Upper lobe of left lung (tissue), 6 donors: ENCODE measurements at regions not wholly inside any gene's neighbourhood (a gene's known extent, or its start where the extent isn't known, plus 50 kb on each side); places are given as distances from the start of the nearest gene placed in this dataset.

Experiments
- ATAC-seq, 2 donors: fragments of 200-7000 bp; cut with Tn5 transposase; one replicate each; pipeline ENCODE4 v1.9.1; 2022; ENCODE audit warnings: mild to moderate bottlenecking in 2 of 2, moderate library complexity in 2 of 2; ENCODE audit not compliant: low FRiP score in 2 of 2
- DNase-seq, 2 donors: peaks; one replicate each; pipeline ENCODE4 v3.0.0-alpha.2; 2019 to 2020
- H3K27ac ChIP-seq, 4 donors: fragments of 200-600 bp; sonication (generic); one replicate each; pipeline ENCODE4 v1.5.1; 2016 to 2019
- H3K27me3 ChIP-seq, 4 donors: fragments of 200-600 bp; sonication (generic); one replicate each; pipeline ENCODE4 v1.5.1; 2017 to 2019
- H3K36me3 ChIP-seq, 4 donors: fragments of 200-600 bp; sonication (generic); one replicate each; pipeline ENCODE4 v1.5.1; 2016 to 2019
- H3K4me1 ChIP-seq, 4 donors: fragments of 200-600 bp; sonication (generic); one replicate each; pipeline ENCODE4 v1.5.1; 2018 to 2019
- H3K4me3 ChIP-seq, 4 donors: fragments of 200-600 bp; sonication (generic); one replicate each; pipeline ENCODE4 v1.5.1; 2017 to 2019; ENCODE audit warnings: mild to moderate bottlenecking in 2 of 4, moderate library complexity in 1 of 4
- H3K9me3 ChIP-seq, 4 donors: fragments of 200-600 bp; sonication (generic); one replicate each; pipeline ENCODE4 v1.5.1; 2018 to 2019
- CTCF ChIP-seq, 6 experiments: fragments of 450-650 bp in 4 of 6; fragments of 200-600 bp in 2 of 6; sonication (generic) in 2 of 6; IDR thresholded peaks; one replicate each; pipeline ENCODE4 v1.5.1; 2016 to 2019; ENCODE audit warnings: antibody characterized with exemption in 6 of 6
- EP300 ChIP-seq, 4 donors: sonication (generic); formaldehyde crosslinking; IDR thresholded peaks; one replicate each; pipeline ENCODE4 v1.5.1; 2017; ENCODE audit warnings: antibody characterized with exemption in 4 of 4, control low read depth in 2 of 4
- POLR2A ChIP-seq, 4 donors: fragments of 450-650 bp; IDR thresholded peaks; one replicate each; pipeline ENCODE4 v1.5.1; 2016 to 2017; ENCODE audit warnings: antibody characterized with exemption in 4 of 4, mild to moderate bottlenecking in 2 of 4
- POLR2AphosphoS5 ChIP-seq, 2 donors: sonication (generic); formaldehyde crosslinking; IDR thresholded peaks; one replicate each; pipeline ENCODE4 v1.5.1; 2017; ENCODE audit warnings: antibody characterized with exemption in 2 of 2
- WGBS, 2 donors: methylation state at CpG; one replicate each; pipeline ENCODE4 v1.1.5; 2017 to 2018; 5-methylcytosine and 5-hydroxymethylcytosine counted together
- donor health status: DM: no; HTN: no; CAD: no; lungs with moderate emphysema.
- donor health status: DM: no; HTN: yes; CAD: no; lungs with severe emphysema.

DNA sequence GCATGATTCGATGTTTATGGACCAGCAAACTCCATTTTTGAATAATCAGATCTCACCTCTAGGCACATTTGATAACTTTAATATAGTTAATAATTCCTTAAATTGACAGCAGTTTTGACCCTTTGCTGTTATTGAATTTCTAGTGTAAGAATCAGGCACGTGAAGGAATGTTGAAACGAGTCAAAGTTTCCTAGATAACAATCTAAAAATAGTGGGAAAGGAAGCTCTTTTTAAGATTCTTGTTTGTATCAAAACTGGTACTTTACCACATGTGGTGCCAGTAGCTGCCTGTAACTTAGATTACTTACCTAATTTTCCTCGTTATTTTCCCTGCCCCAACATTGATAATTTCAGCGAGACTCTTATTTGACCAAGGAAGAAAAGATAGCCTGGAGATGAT, 757.8 kb upstream of the KCND2 start:
- no peaks in the 10 kb centered on the region for H3K4me1 ChIP-seq
- no peaks in the 10 kb centered on the region for H3K9me3 ChIP-seq
- no peaks in the 10 kb centered on the region for H3K36me3 ChIP-seq
- H3K27me3 ChIP-seq, result no peaks in the 10 kb centered on the region
- H3K27ac ChIP-seq, result no peak overlapping the region
- 47 to 51% methylated on average over 5 of the region's 5 CpGs for WGBS, 2 donors
- no peak for TF ChIP-seq POLR2A (IDR thresholded peaks at IDR 0.05)
- TF ChIP-seq EP300 (IDR thresholded peaks at IDR 0.05), result no peak
- TF ChIP-seq POLR2AphosphoS5 (IDR thresholded peaks at IDR 0.05), result no peak
- no peak for TF ChIP-seq CTCF (IDR thresholded peaks at IDR 0.05)
- no peak overlapping the region for H3K4me3 ChIP-seq
- ATAC-seq, result no peak
- no peak for DNase-seq

DNA sequence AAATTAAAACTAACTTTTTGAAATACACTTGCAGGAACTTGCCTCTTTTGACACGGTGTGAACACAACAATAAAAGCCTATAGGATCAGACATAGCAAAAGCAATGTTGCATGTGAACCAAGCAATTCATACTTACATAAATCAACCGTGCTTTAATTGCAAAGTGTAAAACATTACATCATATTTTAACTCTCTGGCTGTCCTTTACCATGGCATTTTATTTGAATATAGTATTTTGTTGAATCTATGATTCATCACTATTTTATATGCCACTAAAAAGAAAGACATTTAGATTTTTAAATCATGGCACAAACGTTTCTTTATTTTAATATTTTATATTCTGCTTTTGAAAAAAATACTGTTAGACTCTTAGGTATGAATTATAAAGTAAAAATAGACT, 757.0 kb upstream of the KCND2 start:
- Histone ChIP-seq H3K36me3 (no peaks in the 10 kb centered on the region), H3K4me1 (no peaks in the 10 kb centered on the region), H3K27ac (no peak overlapping the region), H3K27me3 (no peaks in the 10 kb centered on the region), H3K4me3 (no peak overlapping the region), H3K9me3 (no peaks in the 10 kb centered on the region)
- ATAC-seq (no peak), DNase-seq (no peak)
- 64 to 65% methylated on average over 3 of the region's 3 CpGs for WGBS, 2 donors
- no peak for TF ChIP-seq CTCF (IDR thresholded peaks at IDR 0.05)
- no peak for TF ChIP-seq POLR2AphosphoS5 (IDR thresholded peaks at IDR 0.05)
- TF ChIP-seq EP300 (IDR thresholded peaks at IDR 0.05), result no peak
- no peak for TF ChIP-seq POLR2A (IDR thresholded peaks at IDR 0.05)

GRCh38 chr7:119522263-119522662, 750.7 kb upstream of the KCND2 start:
- no peaks in the 10 kb centered on the region for H3K27me3 ChIP-seq
- DNase-seq, result no peak
- no peak overlapping the region for H3K27ac ChIP-seq
- no peaks in the 10 kb centered on the region for H3K9me3 ChIP-seq
- no peaks in the 10 kb centered on the region for H3K36me3 ChIP-seq
- TF ChIP-seq POLR2A (IDR thresholded peaks at IDR 0.05), result no peak
- no peak for TF ChIP-seq EP300 (IDR thresholded peaks at IDR 0.05)
- no peaks in the 10 kb centered on the region for H3K4me1 ChIP-seq
- H3K4me3 ChIP-seq, result no peak overlapping the region
- no peak for ATAC-seq
- WGBS, 2 donors, result 85 to 91% methylated on average over 1 of the region's 1 CpG

DNA sequence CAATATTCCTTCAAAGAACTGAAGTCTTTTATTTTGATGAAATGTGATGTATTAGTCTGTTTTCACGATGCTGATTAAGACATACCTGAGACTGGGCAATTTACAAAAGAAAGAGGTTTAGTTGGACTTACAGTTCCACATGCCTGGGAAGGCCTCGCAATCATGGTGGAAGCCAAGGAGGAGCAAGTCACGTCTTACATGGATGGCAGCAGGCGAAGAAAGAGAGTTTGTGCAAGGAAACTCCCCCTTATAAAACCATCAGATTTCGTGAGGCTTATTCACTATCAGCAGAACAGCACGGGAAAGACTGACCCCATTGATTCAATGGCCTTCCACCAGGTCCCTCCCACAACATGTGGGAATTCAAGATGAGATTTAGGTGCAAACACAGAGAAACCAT, 750.3 kb upstream of the KCND2 start:
- Histone ChIP-seq H3K9me3 (no peaks in the 10 kb centered on the region), H3K4me1 (no peaks in the 10 kb centered on the region), H3K36me3 (no peaks in the 10 kb centered on the region), H3K27me3 (no peaks in the 10 kb centered on the region), H3K27ac (no peak overlapping the region), H3K4me3 (no peak overlapping the region)
- WGBS, 2 donors, result 84 to 88% methylated on average over 6 of the region's 6 CpGs
- no peak for ATAC-seq
- DNase-seq, result no peak
- TF ChIP-seq CTCF (IDR thresholded peaks at IDR 0.05) (no peak), POLR2AphosphoS5 (IDR thresholded peaks at IDR 0.05) (no peak), EP300 (IDR thresholded peaks at IDR 0.05) (no peak), POLR2A (IDR thresholded peaks at IDR 0.05) (no peak)

- TF ChIP-seq POLR2AphosphoS5 (IDR thresholded peaks at IDR 0.05), result no peak
- TF ChIP-seq CTCF (IDR thresholded peaks at IDR 0.05), result no peak
- no peak for TF ChIP-seq POLR2A (IDR thresholded peaks at IDR 0.05)
- no peak for TF ChIP-seq EP300 (IDR thresholded peaks at IDR 0.05)
- Histone ChIP-seq H3K27me3 (no peaks in the 10 kb centered on the region), H3K4me1 (no peaks in the 10 kb centered on the region), H3K27ac (no peak overlapping the region), H3K4me3 (no peak overlapping the region), H3K36me3 (no peaks in the 10 kb centered on the region), H3K9me3 (no peaks in the 10 kb centered on the region)
- ATAC-seq (no peak), DNase-seq (no peak)
Observed at GRCh38 chr7:119545118-119545517, 727.9 kb upstream of the KCND2 start.
